HAP-1 (cell line): ENCODE measurements at regions not wholly inside any gene's neighbourhood (a gene's known extent, or its start where the extent isn't known, plus 50 kb on each side); places are given as distances from the start of the nearest gene placed in this dataset.
"Not testable (repeated sequence)": the region's sequence is repeated elsewhere in the genome, so short reads cannot be mapped to it uniquely, and the experiment has no call there.

ENCODE experiments used
- DNase-seq, 2 experiments: peaks; one replicate each; pipeline ENCODE4 v3.0.0-alpha.2; 2016 to 2020; ENCODE audit warnings: low spot score in 2 of 2
- H3K27me3 ChIP-seq: fragments of 250-450 bp; sonication (Bioruptor Pico); 2 replicates; pipeline ENCODE4 v1.5.1; 2020; ENCODE audit warnings: low read depth, mild to moderate bottlenecking, moderate library complexity
- H3K36me3 ChIP-seq: fragments of 250-450 bp; sonication (Bioruptor Pico); replicated peaks from 2 replicates; pipeline ENCODE4 v1.5.1; 2020; ENCODE audit warnings: mild to moderate bottlenecking
- H3K4me1 ChIP-seq: fragments of 250-450 bp; sonication (Bioruptor Pico); 2 replicates; pipeline ENCODE4 v1.5.1; 2020; ENCODE audit warnings: mild to moderate bottlenecking
- H3K4me3 ChIP-seq: fragments of 250-450 bp; sonication (Bioruptor Pico); 2 replicates; pipeline ENCODE4 v1.5.1; 2020; ENCODE audit warnings: mild to moderate bottlenecking, moderate library complexity
- H3K9me3 ChIP-seq: fragments of 250-450 bp; sonication (Bioruptor Pico); 2 replicates; pipeline ENCODE4 v1.5.1; 2020; ENCODE audit warnings: mild to moderate bottlenecking, moderate library complexity
- in situ Hi-C: fragments of 300-500 bp; cut with MboI; formaldehyde crosslinking; loops from 3 replicates; pipeline ENCODE4 v1.14.3; 2020; ENCODE audit warnings: low sequenced_read_pairs, inconsistent platforms, mixed read lengths

GRCh38 chr16:35562919-35563318, 2103.5 kb downstream of the TP53TG3F start:
- in situ Hi-C loops = no loop called here
- Histone ChIP-seq H3K4me1 (no peaks in the 10 kb centered on the region), H3K4me3 (no peak overlapping the region), H3K9me3 (no peaks in the 10 kb centered on the region), H3K27me3 (no peaks in the 10 kb centered on the region), H3K36me3 (no peaks in the 10 kb centered on the region)
- no peak for DNase-seq

- in situ Hi-C loops = no loop called here
- H3K9me3 ChIP-seq = 0 out of 2 replicates have a peak, but pooled peaks cover 4% of the 10 kb centered on the region
- H3K36me3 ChIP-seq = no peaks in the 10 kb centered on the region
- H3K4me3 ChIP-seq = no peak overlapping the region
- DNase-seq = no peak
- no peaks in the 10 kb centered on the region for H3K4me1 ChIP-seq
- H3K27me3 ChIP-seq = no peaks in the 10 kb centered on the region
These were observed 2104.7 kb downstream of the TP53TG3F start for GRCh38 chr16:35564148-35564547.

GRCh38 chr16:35564889-35565288, 2105.5 kb downstream of the TP53TG3F start:
- H3K27me3 ChIP-seq = no peaks in the 10 kb centered on the region
- no peak overlapping the region for H3K4me3 ChIP-seq
- no peaks in the 10 kb centered on the region for H3K36me3 ChIP-seq
- 0 out of 2 replicates have a peak, but pooled peaks cover 4% of the 10 kb centered on the region for H3K9me3 ChIP-seq
- no peak for DNase-seq
- in situ Hi-C loops = no loop called here
- H3K4me1 ChIP-seq = no peaks in the 10 kb centered on the region

- H3K4me1 ChIP-seq = no peaks in the 10 kb centered on the region
- H3K27me3 ChIP-seq = no peaks in the 10 kb centered on the region
- DNase-seq = no peak
- 0 out of 2 replicates have a peak, but pooled peaks cover 4% of the 10 kb centered on the region for H3K9me3 ChIP-seq
- no peaks in the 10 kb centered on the region for H3K36me3 ChIP-seq
- no peak overlapping the region for H3K4me3 ChIP-seq
- in situ Hi-C loops = no loop called here
These were observed 2106.2 kb downstream of the TP53TG3F start for GRCh38 chr16:35565626-35566025.

- Histone ChIP-seq H3K4me3 (no peak overlapping the region), H3K27me3 (no peaks in the 10 kb centered on the region), H3K9me3 (0 out of 2 replicates have a peak, but pooled peaks cover 4% of the 10 kb centered on the region), H3K4me1 (no peaks in the 10 kb centered on the region), H3K36me3 (no peaks in the 10 kb centered on the region)
- in situ Hi-C loops = no loop called here
- DNase-seq = no peak
These were observed 2110.0 kb downstream of the TP53TG3F start for GRCh38 chr16:35569413-35569812.

- no peaks in the 10 kb centered on the region for H3K4me1 ChIP-seq
- H3K4me3 ChIP-seq = no peak overlapping the region
- H3K9me3 ChIP-seq = 0 out of 2 replicates have a peak, but pooled peaks cover 4% of the 10 kb centered on the region
- in situ Hi-C loops = no loop called here
- DNase-seq = no peak
- no peaks in the 10 kb centered on the region for H3K36me3 ChIP-seq
- H3K27me3 ChIP-seq = no peaks in the 10 kb centered on the region
These were observed 2111.5 kb downstream of the TP53TG3F start for GRCh38 chr16:35570946-35571345.

GRCh38 chr16:35572186-35572585, 2112.8 kb downstream of the TP53TG3F start:
- Histone ChIP-seq H3K4me1 (no peaks in the 10 kb centered on the region), H3K9me3 (0 out of 2 replicates have a peak, but pooled peaks cover 4% of the 10 kb centered on the region), H3K27me3 (no peaks in the 10 kb centered on the region), H3K36me3 (no peaks in the 10 kb centered on the region), H3K4me3 (no peak overlapping the region)
- in situ Hi-C loops = no loop called here
- no peak for DNase-seq

GRCh38 chr16:35573407-35573806, 2114.0 kb downstream of the TP53TG3F start:
- no peaks in the 10 kb centered on the region for H3K36me3 ChIP-seq
- H3K27me3 ChIP-seq = no peaks in the 10 kb centered on the region
- H3K9me3 ChIP-seq = 0 out of 2 replicates have a peak, but pooled peaks cover 4% of the 10 kb centered on the region
- in situ Hi-C loops = no loop called here
- no peak overlapping the region for H3K4me3 ChIP-seq
- no peaks in the 10 kb centered on the region for H3K4me1 ChIP-seq
- no peak for DNase-seq

- H3K4me1 ChIP-seq = no peaks in the 10 kb centered on the region
- no peak for DNase-seq
- no peaks in the 10 kb centered on the region for H3K9me3 ChIP-seq
- H3K4me3 ChIP-seq = no peak overlapping the region
- no peaks in the 10 kb centered on the region for H3K27me3 ChIP-seq
- in situ Hi-C loops = no loop called here
- no peaks in the 10 kb centered on the region for H3K36me3 ChIP-seq
These were observed 2114.6 kb downstream of the TP53TG3F start for GRCh38 chr16:35574011-35574410.

- Histone ChIP-seq H3K4me1 (no peaks in the 10 kb centered on the region), H3K9me3 (no peaks in the 10 kb centered on the region), H3K4me3 (no peak overlapping the region), H3K27me3 (no peaks in the 10 kb centered on the region), H3K36me3 (no peaks in the 10 kb centered on the region)
- no peak for DNase-seq
- in situ Hi-C loops = no loop called here
These were observed 2115.3 kb downstream of the TP53TG3F start for GRCh38 chr16:35574454-35575431.

GRCh38 chr16:35575432-35575821, 2116.0 kb downstream of the TP53TG3F start:
- no peaks in the 10 kb centered on the region for H3K4me1 ChIP-seq

GRCh38 chr16:35585411-35585810, 2126.0 kb downstream of the TP53TG3F start:
- H3K9me3 ChIP-seq = no peaks in the 10 kb centered on the region
- in situ Hi-C loops = no loop called here
- DNase-seq = no peak
- H3K4me3 ChIP-seq = no peak overlapping the region
- no peaks in the 10 kb centered on the region for H3K27me3 ChIP-seq
- no peaks in the 10 kb centered on the region for H3K4me1 ChIP-seq
- H3K36me3 ChIP-seq = no peaks in the 10 kb centered on the region

More at GRCh38 chr16:35575432-35575821, 2116.0 kb downstream of the TP53TG3F start:
- H3K36me3 ChIP-seq = no peaks in the 10 kb centered on the region
- no peak for DNase-seq
- no peaks in the 10 kb centered on the region for H3K9me3 ChIP-seq
- no peak overlapping the region for H3K4me3 ChIP-seq
- in situ Hi-C loops = no loop called here
- H3K27me3 ChIP-seq = no peaks in the 10 kb centered on the region

- H3K4me3 ChIP-seq, H3K36me3 ChIP-seq, H3K9me3 ChIP-seq, H3K4me1 ChIP-seq, H3K27me3 ChIP-seq, in situ Hi-C loops, DNase-seq: not testable (repeated sequence)
These were observed 2131.5 kb downstream of the TP53TG3F start for GRCh38 chr16:35590913-35591312.

GRCh38 chr16:35596467-35596866, 2137.1 kb downstream of the TP53TG3F start:
- H3K27me3 ChIP-seq = no peaks in the 10 kb centered on the region
- no peaks in the 10 kb centered on the region for H3K9me3 ChIP-seq
- H3K4me3 ChIP-seq = no peak overlapping the region
- H3K36me3 ChIP-seq = no peaks in the 10 kb centered on the region
- DNase-seq = no peak
- in situ Hi-C loops = no loop called here
- H3K4me1 ChIP-seq = no peaks in the 10 kb centered on the region
